Activated CD8-positive, alpha-beta memory T cell treated with anti-CD3 and anti-CD28 coated beads, Interleukin-2, amount 10 ng/mL, durations not matched to agents 7 days and 5 days (primary cell): ENCODE measurements at regions not wholly inside any gene's neighbourhood (a gene's known extent, or its start where the extent isn't known, plus 50 kb on each side); places are given as distances from the start of the nearest gene placed in this dataset.

Experiments
- ATAC-seq: fragments of 150-1000 bp; cut with Tn5 transposase; one replicate; pipeline ENCODE4 v1.10.0; 2021; ENCODE audit warnings: moderate library complexity
- CTCF ChIA-PET: fragments of 350-600 bp; sonication (Branson Sonifier 250); formaldehyde crosslinking; loops from one replicate; lab custom pipeline; 2021; ENCODE audit warnings: antibody characterized with exemption; lab: Charles Lee
- DNase-seq: peaks from one replicate; pipeline ENCODE4 v3.0.0-alpha.2; 2020
- H3K27ac Mint-ChIP-seq: one replicate; pipeline ENCODE4 v1.8.0; 2021; ENCODE audit warnings: mild to moderate bottlenecking, mixed read lengths
- H3K27me3 Mint-ChIP-seq: one replicate; pipeline ENCODE4 v1.8.0; 2021; ENCODE audit warnings: mixed read lengths
- H3K36me3 Mint-ChIP-seq: one replicate; pipeline ENCODE4 v1.8.0; 2021; ENCODE audit warnings: mild to moderate bottlenecking, mixed read lengths
- H3K4me1 Mint-ChIP-seq: one replicate; pipeline ENCODE4 v1.8.0; 2021; ENCODE audit warnings: mixed read lengths
- H3K4me3 Mint-ChIP-seq: one replicate; pipeline ENCODE4 v1.8.0; 2021; ENCODE audit warnings: mild to moderate bottlenecking, moderate library complexity, mixed read lengths
- H3K9me3 Mint-ChIP-seq: one replicate; pipeline ENCODE4 v1.8.0; 2022; ENCODE audit warnings: low read depth, mixed read lengths

DNA sequence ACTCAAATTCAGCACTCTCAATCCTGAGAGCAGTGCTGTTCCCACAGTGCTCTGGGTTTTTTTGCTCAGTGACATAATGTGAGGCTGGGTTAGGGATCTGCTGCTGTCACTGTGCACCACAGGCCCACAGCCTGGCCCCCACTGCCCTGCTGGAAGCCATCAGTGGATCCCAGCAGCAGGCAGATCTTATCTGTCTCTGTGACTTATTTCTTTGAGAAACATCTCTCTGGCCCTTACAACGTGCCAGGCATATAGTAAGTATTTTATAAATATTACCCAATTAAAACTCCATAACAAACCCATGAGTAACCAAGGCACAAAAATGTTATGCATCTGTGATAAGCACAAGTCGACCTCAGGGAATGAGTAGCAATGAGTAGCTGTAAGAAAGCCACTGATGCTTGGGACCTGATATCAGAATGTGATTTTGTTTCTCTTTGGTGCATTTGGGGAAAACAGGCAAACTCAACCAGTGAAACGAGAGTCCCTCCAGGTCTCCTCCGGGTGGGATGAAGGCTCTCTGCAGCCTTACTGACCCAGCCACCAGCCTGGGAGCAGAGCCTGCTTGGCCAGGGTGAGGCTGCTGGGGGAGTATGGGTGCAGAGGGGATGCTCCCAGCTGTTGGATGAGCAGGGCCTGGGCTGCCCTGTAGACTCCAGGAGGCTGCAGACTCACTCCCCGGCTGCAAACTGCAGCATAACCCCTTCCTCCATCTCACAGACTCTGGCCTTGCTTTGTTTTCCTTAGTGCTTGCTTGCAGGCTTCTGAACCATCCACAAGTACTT lies 172.7 kb upstream of the LNX1 start:
- ATAC-seq: no peak

GRCh38 chr4:53755656-53756055 lies 164.4 kb upstream of the LNX1 start:
- no peak for DNase-seq
- no peak for ATAC-seq
- no peaks in the 10 kb centered on the region for H3K4me1 Mint-ChIP-seq
- H3K9me3 Mint-ChIP-seq: no peaks in the 10 kb centered on the region
- H3K4me3 Mint-ChIP-seq: no peak overlapping the region
- peaks cover 3% of the 10 kb centered on the region for H3K27me3 Mint-ChIP-seq
- H3K36me3 Mint-ChIP-seq: no peaks in the 10 kb centered on the region
- no peak overlapping the region for H3K27ac Mint-ChIP-seq
- CTCF ChIA-PET: no interaction called here

More for the DNA sequence above, 172.7 kb upstream of the LNX1 start:
- DNase-seq: no peak
- Mint-ChIP-seq H3K4me1 (no peaks in the 10 kb centered on the region), H3K4me3 (no peak overlapping the region), H3K36me3 (no peaks in the 10 kb centered on the region), H3K9me3 (no peaks in the 10 kb centered on the region), H3K27me3 (no peaks in the 10 kb centered on the region), H3K27ac (no peak overlapping the region)
- CTCF ChIA-PET: no interaction called here

DNA sequence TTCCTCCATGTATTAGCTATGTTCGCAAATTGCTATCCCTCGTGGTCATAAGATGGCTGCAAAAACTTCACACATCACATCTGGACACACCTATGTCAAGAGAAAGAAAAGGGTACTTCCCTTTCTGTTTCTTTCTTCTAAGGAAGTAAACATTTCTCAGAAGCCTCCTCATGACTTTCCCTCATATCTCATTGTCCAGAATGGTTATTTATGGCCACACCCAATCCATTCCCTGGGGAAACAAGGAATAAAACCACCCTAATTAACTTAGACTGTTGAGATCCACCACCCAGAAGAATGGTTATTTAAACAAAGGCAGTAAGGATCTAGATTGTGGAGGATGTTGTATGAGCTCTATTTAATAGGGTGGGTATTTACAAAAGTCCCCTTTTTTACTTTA lies 160.8 kb upstream of the LNX1 start:
- no peak for ATAC-seq
- Mint-ChIP-seq H3K27ac (no peak overlapping the region), H3K4me1 (no peaks in the 10 kb centered on the region), H3K4me3 (no peak overlapping the region), H3K9me3 (no peaks in the 10 kb centered on the region), H3K36me3 (no peaks in the 10 kb centered on the region), H3K27me3 (peaks cover 3% of the 10 kb centered on the region)
- CTCF ChIA-PET: no interaction called here
- no peak for DNase-seq

GRCh38 chr4:53748328-53748772 lies 157.1 kb upstream of the LNX1 start:
- no peaks in the 10 kb centered on the region for H3K36me3 Mint-ChIP-seq
- CTCF ChIA-PET: no interaction called here
- ATAC-seq: no peak

DNA sequence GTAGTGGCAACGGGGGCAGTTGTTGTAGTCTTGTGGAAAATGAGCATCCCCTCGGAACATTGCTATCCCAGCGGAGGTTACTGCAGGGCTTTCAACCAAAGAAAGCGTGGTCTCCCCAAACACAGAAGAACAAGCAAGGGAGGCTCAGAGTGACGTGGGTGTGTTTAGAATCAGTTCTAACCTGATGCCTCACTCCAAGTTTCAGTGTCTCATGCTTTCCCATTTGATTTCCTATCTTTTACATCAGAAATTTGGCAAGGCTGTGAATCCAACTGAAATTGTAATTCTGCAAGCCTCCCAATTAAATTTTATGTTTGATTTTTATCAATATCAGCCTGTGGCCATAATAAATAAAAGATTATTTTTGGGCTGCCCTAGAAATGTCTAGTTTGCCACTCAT lies 156.1 kb upstream of the LNX1 start:
- no peaks in the 10 kb centered on the region for H3K4me1 Mint-ChIP-seq
- ATAC-seq (no peak), DNase-seq (no peak)
- peaks cover 2% of the 10 kb centered on the region for H3K27me3 Mint-ChIP-seq
- H3K36me3 Mint-ChIP-seq: no peaks in the 10 kb centered on the region
- no peak overlapping the region for H3K4me3 Mint-ChIP-seq
- CTCF ChIA-PET: no interaction called here
- H3K27ac Mint-ChIP-seq: no peak overlapping the region
- H3K9me3 Mint-ChIP-seq: no peaks in the 10 kb centered on the region

More at GRCh38 chr4:53748328-53748772, 157.1 kb upstream of the LNX1 start:
- Mint-ChIP-seq H3K4me3 (no peak overlapping the region), H3K4me1 (no peaks in the 10 kb centered on the region), H3K9me3 (no peaks in the 10 kb centered on the region), H3K27ac (no peak overlapping the region), H3K27me3 (peaks cover 2% of the 10 kb centered on the region)
- no peak for DNase-seq

- Mint-ChIP-seq H3K27ac (no peak overlapping the region), H3K4me1 (no peaks in the 10 kb centered on the region), H3K36me3 (no peaks in the 10 kb centered on the region), H3K27me3 (peaks cover 2% of the 10 kb centered on the region), H3K4me3 (no peak overlapping the region), H3K9me3 (no peaks in the 10 kb centered on the region)
- CTCF ChIA-PET: no interaction called here
- no peak for ATAC-seq
- DNase-seq: no peak
Observed at GRCh38 chr4:53744446-53745160, 153.3 kb upstream of the LNX1 start.

GRCh38 chr4:53734584-53735353 lies 143.5 kb upstream of the LNX1 start:
- H3K27ac Mint-ChIP-seq: no peak overlapping the region
- H3K4me1 Mint-ChIP-seq: no peaks in the 10 kb centered on the region
- ATAC-seq (no peak), DNase-seq (no peak)
- H3K36me3 Mint-ChIP-seq: no peaks in the 10 kb centered on the region
- H3K27me3 Mint-ChIP-seq: no peaks in the 10 kb centered on the region
- no peak overlapping the region for H3K4me3 Mint-ChIP-seq
- CTCF ChIA-PET: no interaction called here
- peaks cover 4% of the 10 kb centered on the region for H3K9me3 Mint-ChIP-seq

DNA sequence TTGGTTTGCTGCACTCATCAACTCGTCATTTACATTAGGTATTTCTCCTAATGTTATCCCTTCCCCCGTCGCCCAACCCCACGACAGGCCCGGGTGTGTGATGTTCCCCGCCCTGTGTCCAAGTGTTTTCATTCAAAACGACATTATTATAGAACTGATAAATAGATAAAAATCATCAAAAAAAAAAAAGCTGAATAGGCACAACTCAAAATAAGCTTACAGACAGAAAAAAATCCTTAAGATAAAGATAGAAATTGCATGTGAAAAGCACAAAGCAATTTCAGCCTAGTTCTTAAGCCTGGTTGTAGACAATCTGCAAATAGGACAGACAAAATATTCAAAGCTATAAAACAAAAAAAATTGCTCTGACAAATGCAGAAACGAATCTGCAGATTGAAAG lies 142.9 kb upstream of the LNX1 start:
- peaks cover 4% of the 10 kb centered on the region for H3K9me3 Mint-ChIP-seq
- no peak overlapping the region for H3K4me3 Mint-ChIP-seq
- no peaks in the 10 kb centered on the region for H3K36me3 Mint-ChIP-seq
- no peaks in the 10 kb centered on the region for H3K27me3 Mint-ChIP-seq
- H3K4me1 Mint-ChIP-seq: no peaks in the 10 kb centered on the region
- ATAC-seq: no peak
- DNase-seq: no peak
- H3K27ac Mint-ChIP-seq: no peak overlapping the region
- CTCF ChIA-PET: no interaction called here

- ATAC-seq (no peak), DNase-seq (no peak)
- no peaks in the 10 kb centered on the region for H3K4me1 Mint-ChIP-seq
- no peak overlapping the region for H3K27ac Mint-ChIP-seq
- no peaks in the 10 kb centered on the region for H3K27me3 Mint-ChIP-seq
- H3K9me3 Mint-ChIP-seq: peaks cover 4% of the 10 kb centered on the region
- CTCF ChIA-PET: no interaction called here
- no peak overlapping the region for H3K4me3 Mint-ChIP-seq
- H3K36me3 Mint-ChIP-seq: no peaks in the 10 kb centered on the region
Observed at GRCh38 chr4:53732661-53733060, 141.4 kb upstream of the LNX1 start.

DNA sequence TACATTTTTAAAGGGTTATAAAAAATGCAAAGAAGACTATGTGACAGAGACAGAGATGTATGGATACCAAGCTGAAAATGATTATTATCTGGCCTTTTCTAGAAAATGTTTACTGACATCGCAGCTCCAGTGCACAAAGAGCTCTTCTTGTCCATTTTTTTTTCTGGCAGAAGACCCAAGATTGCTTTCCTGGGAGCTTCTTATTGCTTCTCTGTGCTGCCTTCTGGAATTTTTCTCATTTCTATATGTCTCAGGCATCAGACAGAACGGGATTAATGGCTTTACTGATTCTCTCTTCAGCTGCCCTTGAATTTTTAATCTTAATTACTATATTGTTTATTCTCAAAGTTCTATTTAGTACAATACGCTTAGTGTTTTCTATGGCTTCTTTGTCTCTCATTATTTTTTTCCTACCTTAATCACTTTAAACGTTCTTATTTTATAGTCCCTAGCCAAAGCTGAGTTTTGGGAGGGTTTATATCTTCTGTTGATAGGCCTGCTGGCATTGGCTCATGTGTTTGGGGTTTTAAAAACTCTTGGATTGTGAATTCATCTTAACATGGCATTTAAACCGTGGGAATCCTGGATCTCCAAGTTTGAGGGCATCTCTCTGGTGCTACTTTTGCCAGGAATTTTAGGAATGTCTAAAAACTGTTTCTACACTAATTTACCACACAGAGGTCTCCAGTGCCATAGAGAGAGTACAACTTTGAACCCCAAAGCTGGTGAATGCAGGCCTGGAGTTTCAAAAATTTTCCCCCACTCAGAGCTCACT lies 138.9 kb upstream of the LNX1 start:
- ATAC-seq (no peak), DNase-seq (no peak)
- Mint-ChIP-seq H3K36me3 (no peaks in the 10 kb centered on the region), H3K9me3 (peaks cover 2% of the 10 kb centered on the region), H3K27ac (no peak overlapping the region), H3K27me3 (no peaks in the 10 kb centered on the region), H3K4me1 (no peaks in the 10 kb centered on the region), H3K4me3 (no peak overlapping the region)
- CTCF ChIA-PET: no interaction called here

GRCh38 chr4:53722110-53722509 lies 130.8 kb upstream of the LNX1 start:
- no peaks in the 10 kb centered on the region for H3K9me3 Mint-ChIP-seq
- ATAC-seq: no peak
- H3K4me3 Mint-ChIP-seq: no peak overlapping the region
- H3K27me3 Mint-ChIP-seq: peaks cover 2% of the 10 kb centered on the region
- no peaks in the 10 kb centered on the region for H3K36me3 Mint-ChIP-seq
- no peak overlapping the region for H3K27ac Mint-ChIP-seq
- CTCF ChIA-PET: no interaction called here
- no peak for DNase-seq
- no peaks in the 10 kb centered on the region for H3K4me1 Mint-ChIP-seq

DNA sequence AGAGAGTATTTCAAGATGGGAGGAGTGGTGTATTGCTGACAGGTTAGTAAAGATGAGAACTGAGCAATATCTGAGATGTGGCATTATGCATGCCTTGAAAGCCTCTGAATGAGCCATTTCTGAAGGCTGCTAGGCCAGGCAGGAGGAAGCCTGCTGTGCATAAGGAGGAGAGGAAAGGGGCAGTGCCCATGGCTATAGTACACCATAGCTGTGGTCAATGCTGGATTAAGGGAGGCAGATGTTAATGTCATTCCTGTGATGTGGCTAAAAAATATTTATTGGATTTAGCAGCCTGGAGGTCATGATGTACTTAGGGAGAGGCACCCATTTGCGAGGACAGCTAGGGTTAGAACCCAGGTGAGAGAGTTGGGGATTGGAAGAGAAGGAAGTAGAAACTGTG lies 130.0 kb upstream of the LNX1 start:
- Mint-ChIP-seq H3K4me1 (no peaks in the 10 kb centered on the region), H3K9me3 (no peaks in the 10 kb centered on the region), H3K4me3 (no peak overlapping the region), H3K27ac (no peak overlapping the region), H3K36me3 (no peaks in the 10 kb centered on the region), H3K27me3 (peaks cover 2% of the 10 kb centered on the region)
- DNase-seq (no peak), ATAC-seq (no peak)
- CTCF ChIA-PET: no interaction called here

GRCh38 chr4:53720776-53721175 lies 129.5 kb upstream of the LNX1 start:
- ATAC-seq: no peak
- H3K9me3 Mint-ChIP-seq: no peaks in the 10 kb centered on the region
- CTCF ChIA-PET: no interaction called here
- H3K36me3 Mint-ChIP-seq: no peaks in the 10 kb centered on the region
- no peak overlapping the region for H3K27ac Mint-ChIP-seq
- H3K4me1 Mint-ChIP-seq: no peaks in the 10 kb centered on the region
- no peak for DNase-seq
- peaks cover 2% of the 10 kb centered on the region for H3K27me3 Mint-ChIP-seq
- no peak overlapping the region for H3K4me3 Mint-ChIP-seq
